Uterus (tissue), 3 donors: ENCODE measurements at regions not wholly inside any gene's neighbourhood (a gene's known extent, or its start where the extent isn't known, plus 50 kb on each side); places are given as distances from the start of the nearest gene placed in this dataset.

ENCODE experiments used
- DNase-seq, 2 donors: peaks; one replicate each; pipeline ENCODE4 v3.0.0-alpha.2; 2019 to 2020
- H3K27ac ChIP-seq, 2 donors: fragments of 200-600 bp; sonication (generic); 1 replicate in 1 of 2; 2 replicates in 1 of 2; pipeline ENCODE4 v1.5.1; 2016 to 2018
- H3K27me3 ChIP-seq, 2 donors: fragments of 200-600 bp; sonication (generic); one replicate each; pipeline ENCODE4 v1.5.1; 2018 to 2019; ENCODE audit warnings: control low read depth in 1 of 2
- H3K36me3 ChIP-seq, 2 donors: fragments of 200-600 bp; sonication (generic); one replicate each; pipeline ENCODE4 v1.5.1; 2019; ENCODE audit warnings: control low read depth in 1 of 2
- H3K4me1 ChIP-seq, 2 donors: fragments of 200-600 bp; sonication (generic); one replicate each; pipeline ENCODE4 v1.5.1; 2018 to 2019; ENCODE audit warnings: control low read depth in 1 of 2
- H3K4me3 ChIP-seq, 2 donors: fragments of 200-600 bp; sonication (generic); 1 replicate in 1 of 2; 2 replicates in 1 of 2; pipeline ENCODE4 v1.5.1; 2018 to 2019; ENCODE audit warnings: mild to moderate bottlenecking in 1 of 2
- H3K9me3 ChIP-seq, 2 donors: fragments of 200-600 bp; sonication (generic); one replicate each; pipeline ENCODE4 v1.5.1; 2019; ENCODE audit warnings: control low read depth in 1 of 2
- CTCF ChIP-seq, 4 experiments: fragments of 200-600 bp in 2 of 4; fragments of 450-650 bp in 2 of 4; sonication (generic) in 2 of 4; IDR thresholded peaks; one replicate each; pipeline ENCODE4 v1.5.1; 2016 to 2019; ENCODE audit warnings: antibody characterized with exemption in 4 of 4, mild to moderate bottlenecking in 2 of 4, moderate library complexity in 1 of 4
- POLR2A ChIP-seq, 2 donors: fragments of 450-650 bp; IDR thresholded peaks; one replicate each; pipeline ENCODE4 v1.6.1; 2016; ENCODE audit warnings: antibody characterized with exemption in 2 of 2, mild to moderate bottlenecking in 1 of 2, moderate library complexity in 1 of 2
- intact Hi-C: fragments of 100-400 bp; cut with DNase I; formaldehyde crosslinking; loops from one replicate; pipeline ENCODE4 v1.15.1; 2023; ENCODE audit warnings: low total_unique reads
- donor health status: DM: yes; HTN: yes; CAD: no.

GRCh38 chr21:31583498-31583897 is 76.0 kb upstream of the SOD1 start:
- H3K36me3 ChIP-seq, result no peaks in the 10 kb centered on the region
- H3K4me3 ChIP-seq, result no peak overlapping the region
- no peak for DNase-seq
- intact Hi-C loops, result no loop called here
- no peak overlapping the region for H3K27ac ChIP-seq
- no peak for TF ChIP-seq POLR2A (IDR thresholded peaks at IDR 0.05)
- TF ChIP-seq CTCF (IDR thresholded peaks at IDR 0.05), result no peak
- H3K27me3 ChIP-seq, result no peaks in the 10 kb centered on the region
- H3K4me1 ChIP-seq, result no peaks in the 10 kb centered on the region
- H3K9me3 ChIP-seq, result no peaks in the 10 kb centered on the region

DNA sequence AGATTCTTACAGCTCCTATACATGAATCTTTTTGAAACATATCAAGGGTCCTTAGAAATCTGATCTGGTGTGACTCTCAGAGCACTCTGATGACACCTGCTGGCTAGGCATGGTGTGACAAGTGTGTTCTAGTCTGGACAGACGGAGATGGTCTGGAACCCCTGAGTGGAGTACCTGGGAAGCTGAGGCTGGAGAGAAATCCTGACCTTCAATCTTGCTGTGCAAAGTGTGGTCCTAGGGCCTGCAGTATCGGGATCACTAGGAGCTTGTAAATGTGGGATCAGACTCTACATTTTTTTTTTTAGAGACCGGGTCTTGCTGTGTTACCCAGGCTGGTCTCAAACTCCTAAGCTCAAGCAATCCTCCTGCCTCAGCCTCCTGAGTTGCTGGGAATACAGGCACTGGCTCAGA is 78.6 kb upstream of the SOD1 start:
- Histone ChIP-seq H3K36me3 (no peaks in the 10 kb centered on the region), H3K9me3 (no peaks in the 10 kb centered on the region), H3K27ac (no peak overlapping the region), H3K27me3 (no peaks in the 10 kb centered on the region), H3K4me1 (no peaks in the 10 kb centered on the region), H3K4me3 (no peak overlapping the region)
- DNase-seq, result peak; percentile 41 to 55
- intact Hi-C loops, result no loop called here
- TF ChIP-seq POLR2A (IDR thresholded peaks at IDR 0.05) (no peak), CTCF (IDR thresholded peaks at IDR 0.05) (peak; percentile 68 to 75 (median 72))

DNA sequence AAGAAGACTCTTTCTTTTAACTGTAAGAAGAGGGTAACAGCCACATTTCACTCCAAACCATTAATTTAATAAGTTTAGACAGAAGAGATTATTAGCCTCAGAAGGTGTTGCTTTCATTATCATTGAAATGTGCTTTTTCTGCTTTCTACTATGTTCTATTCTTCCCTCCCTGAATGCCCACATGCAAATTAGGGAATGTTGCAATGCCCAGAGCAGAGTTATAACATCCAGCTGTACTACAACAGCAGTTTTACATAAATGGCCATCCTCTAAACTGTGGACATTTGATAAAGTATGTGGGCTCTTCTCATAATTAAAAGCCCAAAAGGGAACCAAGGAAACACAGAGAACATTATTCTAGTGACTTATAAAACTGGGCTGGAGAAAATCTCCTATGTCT is 82.2 kb upstream of the SOD1 start:
- intact Hi-C loops, result no loop called here
- H3K27me3 ChIP-seq, result no peaks in the 10 kb centered on the region
- H3K36me3 ChIP-seq, result no peaks in the 10 kb centered on the region
- TF ChIP-seq CTCF (IDR thresholded peaks at IDR 0.05), result no peak
- TF ChIP-seq POLR2A (IDR thresholded peaks at IDR 0.05), result no peak
- H3K4me3 ChIP-seq, result no peak overlapping the region
- no peaks in the 10 kb centered on the region for H3K4me1 ChIP-seq
- no peak for DNase-seq
- no peak overlapping the region for H3K27ac ChIP-seq
- H3K9me3 ChIP-seq, result no peaks in the 10 kb centered on the region

- H3K27ac ChIP-seq, result no peak overlapping the region
- intact Hi-C loops, result no loop called here
- H3K4me3 ChIP-seq, result no peak overlapping the region
- TF ChIP-seq CTCF (IDR thresholded peaks at IDR 0.05) (no peak), POLR2A (IDR thresholded peaks at IDR 0.05) (no peak)
- H3K27me3 ChIP-seq, result no peaks in the 10 kb centered on the region
- DNase-seq, result no peak
- H3K9me3 ChIP-seq, result no peaks in the 10 kb centered on the region
- no peaks in the 10 kb centered on the region for H3K36me3 ChIP-seq
- H3K4me1 ChIP-seq, result no peaks in the 10 kb centered on the region
Observed at GRCh38 chr21:31576428-31576827, 83.1 kb upstream of the SOD1 start.

DNA sequence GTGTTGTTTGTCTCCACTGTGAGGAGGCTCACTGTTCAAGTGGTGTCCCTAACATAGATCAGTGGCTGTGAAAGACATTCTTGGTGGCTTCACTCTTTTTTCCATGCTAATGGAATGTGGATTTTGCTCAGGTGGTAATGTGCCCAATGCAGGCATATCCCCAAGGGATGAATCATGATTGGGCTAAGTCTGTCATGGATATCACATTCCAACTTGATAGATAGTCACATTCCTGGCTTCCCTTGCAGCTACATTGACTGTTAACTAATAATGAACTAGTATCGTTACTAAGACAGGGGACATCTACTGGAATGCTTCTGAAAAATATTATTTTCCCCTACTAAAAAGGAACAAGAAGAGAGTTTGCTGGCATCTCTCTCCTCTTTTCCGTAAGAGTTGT is 86.3 kb upstream of the SOD1 start:
- no peak overlapping the region for H3K27ac ChIP-seq
- H3K4me3 ChIP-seq, result no peak overlapping the region
- TF ChIP-seq CTCF (IDR thresholded peaks at IDR 0.05), result no peak
- no peak for TF ChIP-seq POLR2A (IDR thresholded peaks at IDR 0.05)
- no peak for DNase-seq
- H3K27me3 ChIP-seq, result no peaks in the 10 kb centered on the region
- no peaks in the 10 kb centered on the region for H3K36me3 ChIP-seq
- no peaks in the 10 kb centered on the region for H3K4me1 ChIP-seq
- intact Hi-C loops, result no loop called here
- no peaks in the 10 kb centered on the region for H3K9me3 ChIP-seq
